GM12865 (cell line): ENCODE measurements at regions not wholly inside any gene's neighbourhood (a gene's known extent, or its start where the extent isn't known, plus 50 kb on each side); places are given as distances from the start of the nearest gene placed in this dataset.

Experiments
- DNase-seq: peaks from one replicate; pipeline ENCODE4 v3.0.0; 2010; ENCODE audit warnings: low read depth
- H3K4me3 ChIP-seq: 2 replicates; pipeline ENCODE4 v1.5.1; 2011; ENCODE audit warnings: mild to moderate bottlenecking, low read depth, low read length, control low read depth
- TF ChIP-seq, protein P1 (sequence below): IDR thresholded peaks from 2 replicates; pipeline ENCODE4 v1.5.1; 2011; ENCODE audit warnings: low read length, control low read depth, low read depth, inconsistent platforms; ENCODE audit not compliant: insufficient read depth; ENCODE audit errors: missing control alignments

DNA sequence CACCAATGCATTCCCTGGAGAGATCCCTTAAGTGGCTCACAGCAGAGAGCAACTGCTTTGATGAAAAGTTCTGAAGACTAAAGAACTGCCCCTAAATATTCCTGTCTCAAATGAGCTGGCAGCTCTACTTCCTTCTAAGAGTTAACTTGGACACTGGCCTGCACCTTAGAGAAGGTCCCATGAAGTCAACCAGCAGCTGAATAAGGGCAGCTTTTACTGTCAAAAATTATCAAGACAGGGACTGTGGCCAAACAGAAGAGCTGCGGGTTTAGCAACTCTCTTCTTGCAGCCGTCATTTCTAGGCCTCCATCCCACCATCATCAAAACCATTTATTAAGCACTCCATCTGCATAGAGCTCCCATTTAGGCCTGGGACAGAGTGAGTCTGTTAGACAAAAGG, 491.1 kb upstream of the TSHZ3 start:
- H3K4me3 ChIP-seq: no peak overlapping the region
- TF ChIP-seq, protein P1, sequence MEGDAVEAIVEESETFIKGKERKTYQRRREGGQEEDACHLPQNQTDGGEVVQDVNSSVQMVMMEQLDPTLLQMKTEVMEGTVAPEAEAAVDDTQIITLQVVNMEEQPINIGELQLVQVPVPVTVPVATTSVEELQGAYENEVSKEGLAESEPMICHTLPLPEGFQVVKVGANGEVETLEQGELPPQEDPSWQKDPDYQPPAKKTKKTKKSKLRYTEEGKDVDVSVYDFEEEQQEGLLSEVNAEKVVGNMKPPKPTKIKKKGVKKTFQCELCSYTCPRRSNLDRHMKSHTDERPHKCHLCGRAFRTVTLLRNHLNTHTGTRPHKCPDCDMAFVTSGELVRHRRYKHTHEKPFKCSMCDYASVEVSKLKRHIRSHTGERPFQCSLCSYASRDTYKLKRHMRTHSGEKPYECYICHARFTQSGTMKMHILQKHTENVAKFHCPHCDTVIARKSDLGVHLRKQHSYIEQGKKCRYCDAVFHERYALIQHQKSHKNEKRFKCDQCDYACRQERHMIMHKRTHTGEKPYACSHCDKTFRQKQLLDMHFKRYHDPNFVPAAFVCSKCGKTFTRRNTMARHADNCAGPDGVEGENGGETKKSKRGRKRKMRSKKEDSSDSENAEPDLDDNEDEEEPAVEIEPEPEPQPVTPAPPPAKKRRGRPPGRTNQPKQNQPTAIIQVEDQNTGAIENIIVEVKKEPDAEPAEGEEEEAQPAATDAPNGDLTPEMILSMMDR: no peak
- no peak for DNase-seq

DNA sequence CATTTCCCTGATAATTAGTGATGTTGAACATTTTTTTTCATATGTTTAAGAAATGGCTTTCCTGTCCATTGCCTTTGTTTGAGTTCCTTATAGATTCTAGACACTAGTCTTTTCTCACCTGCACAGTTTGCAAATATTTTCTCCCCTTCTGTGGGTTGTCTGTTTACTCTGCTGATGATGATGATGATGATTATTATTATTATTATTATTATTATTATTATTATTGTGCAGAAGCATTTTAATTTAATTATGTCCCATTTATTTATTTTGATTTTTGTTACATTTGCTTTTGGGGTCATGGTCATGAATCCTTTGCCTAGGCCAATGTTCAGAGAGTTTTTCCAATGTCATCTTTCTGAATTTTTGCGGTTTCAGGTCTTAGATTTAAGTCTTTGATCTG, 492.5 kb upstream of the TSHZ3 start:
- TF ChIP-seq, protein P1: no peak

DNA sequence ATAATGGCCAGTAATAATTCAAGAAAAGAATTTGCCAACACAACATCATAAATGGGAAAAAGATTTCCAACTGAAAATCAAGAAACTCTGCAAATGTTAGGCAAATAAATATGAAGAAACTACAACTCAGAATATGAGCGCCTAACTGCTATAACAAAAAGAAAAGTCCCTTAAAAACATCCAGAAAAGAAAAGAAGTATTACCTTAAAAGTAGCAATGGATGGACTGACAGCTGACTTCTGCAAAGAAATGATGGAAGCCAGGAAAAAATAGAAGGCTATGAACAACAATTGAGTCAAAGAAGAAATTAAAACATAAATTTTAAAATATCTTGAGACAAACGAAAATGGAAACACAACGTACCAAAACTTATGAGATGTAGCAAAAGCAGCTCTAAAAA, 482.3 kb upstream of the ZNF507 start:
- no peak for DNase-seq
- TF ChIP-seq, protein P1: no peak

More for the DNA sequence above, 492.5 kb upstream of the TSHZ3 start:
- no peak for DNase-seq
- H3K4me3 ChIP-seq: no peak overlapping the region

DNA sequence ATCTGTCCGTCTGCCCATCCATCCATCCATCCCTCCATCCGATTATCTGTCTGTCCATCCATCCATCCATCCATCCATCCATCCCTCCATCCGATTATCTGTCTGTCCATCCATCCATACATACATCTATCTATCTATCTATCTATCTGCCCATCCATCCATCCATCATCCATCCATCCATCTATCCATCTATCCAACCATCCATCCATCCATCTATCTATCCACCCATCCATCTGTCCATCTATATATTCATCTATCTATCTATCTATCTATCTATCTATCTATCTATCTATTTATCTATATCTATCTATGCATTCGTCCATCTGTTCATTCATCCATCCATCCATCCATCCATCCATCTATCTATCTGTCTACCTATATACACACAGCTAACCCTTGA, 471.1 kb upstream of the ZNF507 start:
- TF ChIP-seq, protein P1: no peak
- no peak overlapping the region for H3K4me3 ChIP-seq
- DNase-seq: no peak

More for the DNA sequence above, 482.3 kb upstream of the ZNF507 start:
- no peak overlapping the region for H3K4me3 ChIP-seq

DNA sequence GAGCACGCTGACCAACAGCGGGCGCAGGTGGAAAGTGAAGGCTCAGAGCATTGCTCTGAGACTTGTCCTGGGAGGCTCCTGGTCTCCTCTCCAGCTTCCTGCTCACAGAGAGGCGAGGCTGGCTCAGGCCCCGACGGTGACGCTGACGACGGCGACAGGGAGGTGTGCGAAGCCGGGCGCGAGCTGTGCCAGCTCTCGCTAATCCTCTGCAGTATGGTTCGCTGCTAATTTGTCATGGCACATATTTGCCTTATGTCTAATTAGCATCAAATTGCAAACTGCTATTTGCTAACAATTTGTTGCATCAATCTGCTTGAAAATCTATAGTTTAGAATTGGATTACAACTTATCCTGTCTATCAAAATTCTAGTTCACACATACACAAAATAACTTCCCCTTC, 469.8 kb upstream of the ZNF507 start:
- no peak for DNase-seq
- H3K4me3 ChIP-seq: no peak overlapping the region
- TF ChIP-seq, protein P1: no peak

DNA sequence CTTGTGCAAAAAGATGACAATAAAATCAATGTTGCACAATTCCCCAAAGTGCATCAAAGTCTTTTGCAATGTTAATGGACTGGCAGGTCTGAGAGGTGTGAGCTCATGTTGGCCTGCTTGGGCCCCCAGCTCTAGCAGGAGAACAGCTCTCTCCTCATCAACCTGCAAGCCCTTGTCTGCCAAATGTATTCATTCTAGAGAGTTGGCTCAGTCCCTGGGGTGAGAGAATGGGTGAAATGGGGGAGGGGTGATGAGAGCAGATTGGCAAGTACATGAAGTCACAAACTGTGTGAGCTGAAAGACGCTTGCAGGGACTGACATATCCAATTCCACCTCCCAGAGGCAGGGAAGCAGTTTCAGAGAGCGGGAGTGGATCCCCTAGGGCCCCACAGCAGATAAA, 465.1 kb upstream of the ZNF507 start:
- H3K4me3 ChIP-seq: no peak overlapping the region
- DNase-seq: no peak
- TF ChIP-seq, protein P1: no peak

DNA sequence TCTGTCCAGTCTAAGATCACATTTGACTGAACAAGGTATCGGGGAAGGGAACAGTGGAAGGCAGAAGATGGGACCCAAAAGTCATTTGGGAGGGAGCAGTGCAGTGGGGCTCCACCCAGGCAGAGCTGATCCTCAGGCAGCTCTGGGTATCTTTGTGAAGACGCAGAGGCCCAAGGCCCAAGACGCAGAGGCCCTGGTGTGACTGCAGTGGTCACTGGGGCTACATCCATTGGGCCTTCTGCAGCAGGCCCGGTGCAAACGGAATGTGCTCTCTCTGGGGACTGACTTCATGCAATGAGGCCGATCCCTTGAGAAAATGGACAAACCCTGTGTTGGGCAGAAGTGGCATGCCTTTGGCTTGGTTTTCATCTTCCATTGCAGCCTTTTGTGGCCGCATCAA, 463.4 kb upstream of the ZNF507 start:
- no peak overlapping the region for H3K4me3 ChIP-seq
- TF ChIP-seq, protein P1: no peak
- DNase-seq: no peak
